ENCODE measurements at regions not wholly inside any gene's neighbourhood (a gene's known extent, or its start where the extent isn't known, plus 50 kb on each side); places are given as distances from the start of the nearest gene placed in this dataset.

DNA sequence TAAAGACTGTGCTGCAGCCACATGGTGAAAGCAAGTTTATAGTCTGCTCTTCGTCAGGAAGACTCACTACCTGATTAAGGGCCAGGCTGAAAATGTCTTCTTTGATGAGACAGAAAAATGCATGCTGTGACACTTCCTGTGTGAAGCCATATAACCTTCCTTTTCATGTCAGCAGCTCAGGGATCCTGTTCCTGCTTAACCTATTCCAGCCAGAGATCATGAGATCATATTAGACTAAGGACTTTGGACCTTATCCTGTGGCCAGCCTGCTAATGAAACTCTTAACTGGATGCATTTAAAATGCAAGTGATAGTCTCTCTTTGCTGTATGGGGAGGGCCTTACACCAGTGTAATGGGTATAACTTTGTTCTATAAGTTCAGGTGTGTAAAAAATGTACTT lies 165.2 kb downstream of the PTEN start:
- peaks cover 4% of the 10 kb centered on the region; the same call in 1 of the 2 replicates for H3K4me1 ChIP-seq (ENCODE audit: control insufficient read depth, insufficient read depth, low read length)
- H3K4me3 ChIP-seq (ENCODE audit: low read depth, low read length): no peak overlapping the region
- H3K36me3 ChIP-seq (ENCODE audit: control insufficient read depth in 2 of 2, insufficient read depth in 1 of 2, low read length in 2 of 2): no peaks in the 10 kb centered on the region
- no peaks in the 10 kb centered on the region for H3K9me3 ChIP-seq (ENCODE audit: control insufficient read depth, insufficient read depth, low read depth, low read length)
- TF ChIP-seq ZFP3 (tag by site-specific recombination; IDR thresholded peaks at IDR 0.05; ENCODE audit: low read depth) (no peak), HOXC10 (CRISPR knock-in tag; IDR thresholded peaks at IDR 0.05) (no peak), BCL11A (tag by site-specific recombination; IDR thresholded peaks at IDR 0.05; ENCODE audit: low read depth) (no peak), ZNF37A (tag by site-specific recombination; IDR thresholded peaks at IDR 0.05) (no peak)
- no peak overlapping the region for H3K27ac ChIP-seq (ENCODE audit: extremely low read depth, low read depth, low read length)
- ChIA-PET POLR2A (no interaction called here), CTCF (interaction anchor here (0.7 kb wide), 1 partner anchor 305 kb away, joined by 3 read pairs; no protein-coding TSS in a partner anchor)

DNA sequence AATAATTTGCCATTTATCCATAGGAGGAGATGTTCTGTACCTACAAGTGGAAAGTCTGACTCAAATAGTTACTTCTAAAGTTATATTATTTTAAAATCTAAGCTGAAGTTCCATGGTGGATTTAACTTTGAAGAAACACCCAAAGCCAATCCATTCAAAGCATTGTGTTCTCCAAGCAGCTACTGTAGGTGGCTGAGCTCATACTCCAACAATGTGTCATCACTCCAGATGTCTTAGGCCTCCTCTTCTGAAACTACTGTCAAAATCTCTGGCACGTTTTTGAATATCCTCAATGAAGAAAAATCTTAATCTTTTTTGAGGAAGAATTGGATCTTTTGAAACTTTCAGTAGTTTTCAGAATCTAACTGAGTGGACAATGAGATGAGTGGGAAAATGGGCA lies 169.1 kb downstream of the PTEN start:
- ChIA-PET POLR2A (no interaction called here), CTCF (interaction anchor here (1.0 kb wide), 1 partner anchor 182 kb away, joined by 3 read pairs; no protein-coding TSS in a partner anchor)
- peaks cover 3% of the 10 kb centered on the region for H3K4me1 ChIP-seq (ENCODE audit: control insufficient read depth, insufficient read depth, low read length)
- no peaks in the 10 kb centered on the region for H3K36me3 ChIP-seq (ENCODE audit: control insufficient read depth in 2 of 2, insufficient read depth in 1 of 2, low read length in 2 of 2)
- no peak overlapping the region for H3K4me3 ChIP-seq (ENCODE audit: low read depth, low read length)
- no peak overlapping the region for H3K27ac ChIP-seq (ENCODE audit: extremely low read depth, low read depth, low read length)
- H3K9me3 ChIP-seq (ENCODE audit: control insufficient read depth, insufficient read depth, low read depth, low read length): no peaks in the 10 kb centered on the region
- TF ChIP-seq, protein P1, sequence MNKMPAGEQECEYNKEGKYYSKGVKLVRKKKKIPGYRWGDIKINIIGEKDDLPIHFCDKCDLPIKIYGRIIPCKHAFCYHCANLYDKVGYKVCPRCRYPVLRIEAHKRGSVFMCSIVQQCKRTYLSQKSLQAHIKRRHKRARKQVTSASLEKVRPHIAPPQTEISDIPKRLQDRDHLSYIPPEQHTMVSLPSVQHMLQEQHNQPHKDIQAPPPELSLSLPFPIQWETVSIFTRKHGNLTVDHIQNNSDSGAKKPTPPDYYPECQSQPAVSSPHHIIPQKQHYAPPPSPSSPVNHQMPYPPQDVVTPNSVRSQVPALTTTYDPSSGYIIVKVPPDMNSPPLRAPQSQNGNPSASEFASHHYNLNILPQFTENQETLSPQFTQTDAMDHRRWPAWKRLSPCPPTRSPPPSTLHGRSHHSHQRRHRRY (tag by site-specific recombination; IDR thresholded peaks at IDR 0.05): no peak
- TF ChIP-seq ZNF658 (tag by site-specific recombination; IDR thresholded peaks at IDR 0.05): no peak
- no peak for TF ChIP-seq SP2 (tag by site-specific recombination; IDR thresholded peaks at IDR 0.05)
- no peak for TF ChIP-seq KLF8 (tag by site-specific recombination; IDR thresholded peaks at IDR 0.05)
- no peak for TF ChIP-seq ZNF2 (tag by site-specific recombination; IDR thresholded peaks at IDR 0.05)
- TF ChIP-seq, protein P2, sequence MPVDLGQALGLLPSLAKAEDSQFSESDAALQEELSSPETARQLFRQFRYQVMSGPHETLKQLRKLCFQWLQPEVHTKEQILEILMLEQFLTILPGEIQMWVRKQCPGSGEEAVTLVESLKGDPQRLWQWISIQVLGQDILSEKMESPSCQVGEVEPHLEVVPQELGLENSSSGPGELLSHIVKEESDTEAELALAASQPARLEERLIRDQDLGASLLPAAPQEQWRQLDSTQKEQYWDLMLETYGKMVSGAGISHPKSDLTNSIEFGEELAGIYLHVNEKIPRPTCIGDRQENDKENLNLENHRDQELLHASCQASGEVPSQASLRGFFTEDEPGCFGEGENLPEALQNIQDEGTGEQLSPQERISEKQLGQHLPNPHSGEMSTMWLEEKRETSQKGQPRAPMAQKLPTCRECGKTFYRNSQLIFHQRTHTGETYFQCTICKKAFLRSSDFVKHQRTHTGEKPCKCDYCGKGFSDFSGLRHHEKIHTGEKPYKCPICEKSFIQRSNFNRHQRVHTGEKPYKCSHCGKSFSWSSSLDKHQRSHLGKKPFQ (tag by site-specific recombination; IDR thresholded peaks at IDR 0.05): no peak
- TF ChIP-seq ZNF530 (tag by site-specific recombination; IDR thresholded peaks at IDR 0.05; ENCODE audit: low read depth): no peak
- TF ChIP-seq, protein P3, sequence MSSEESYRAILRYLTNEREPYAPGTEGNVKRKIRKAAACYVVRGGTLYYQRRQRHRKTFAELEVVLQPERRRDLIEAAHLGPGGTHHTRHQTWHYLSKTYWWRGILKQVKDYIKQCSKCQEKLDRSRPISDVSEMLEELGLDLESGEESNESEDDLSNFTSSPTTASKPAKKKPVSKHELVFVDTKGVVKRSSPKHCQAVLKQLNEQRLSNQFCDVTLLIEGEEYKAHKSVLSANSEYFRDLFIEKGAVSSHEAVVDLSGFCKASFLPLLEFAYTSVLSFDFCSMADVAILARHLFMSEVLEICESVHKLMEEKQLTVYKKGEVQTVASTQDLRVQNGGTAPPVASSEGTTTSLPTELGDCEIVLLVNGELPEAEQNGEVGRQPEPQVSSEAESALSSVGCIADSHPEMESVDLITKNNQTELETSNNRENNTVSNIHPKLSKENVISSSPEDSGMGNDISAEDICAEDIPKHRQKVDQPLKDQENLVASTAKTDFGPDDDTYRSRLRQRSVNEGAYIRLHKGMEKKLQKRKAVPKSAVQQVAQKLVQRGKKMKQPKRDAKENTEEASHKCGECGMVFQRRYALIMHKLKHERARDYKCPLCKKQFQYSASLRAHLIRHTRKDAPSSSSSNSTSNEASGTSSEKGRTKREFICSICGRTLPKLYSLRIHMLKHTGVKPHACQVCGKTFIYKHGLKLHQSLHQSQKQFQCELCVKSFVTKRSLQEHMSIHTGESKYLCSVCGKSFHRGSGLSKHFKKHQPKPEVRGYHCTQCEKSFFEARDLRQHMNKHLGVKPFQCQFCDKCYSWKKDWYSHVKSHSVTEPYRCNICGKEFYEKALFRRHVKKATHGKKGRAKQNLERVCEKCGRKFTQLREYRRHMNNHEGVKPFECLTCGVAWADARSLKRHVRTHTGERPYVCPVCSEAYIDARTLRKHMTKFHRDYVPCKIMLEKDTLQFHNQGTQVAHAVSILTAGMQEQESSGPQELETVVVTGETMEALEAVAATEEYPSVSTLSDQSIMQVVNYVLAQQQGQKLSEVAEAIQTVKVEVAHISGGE (tag by site-specific recombination; conservative IDR thresholded peaks at IDR 0.05; ENCODE audit: low read depth): no peak
- no peak for TF ChIP-seq HOXC10 (CRISPR knock-in tag; IDR thresholded peaks at IDR 0.05)
- no peak for TF ChIP-seq ZNF292 (tag by site-specific recombination; IDR thresholded peaks at IDR 0.05; ENCODE audit: borderline replicate concordance, low read depth)
- TF ChIP-seq SALL2 (tag by site-specific recombination; IDR thresholded peaks at IDR 0.05; ENCODE audit: borderline replicate concordance): no peak
- TF ChIP-seq KLF9 (tag by site-specific recombination; IDR thresholded peaks at IDR 0.05; ENCODE audit: low read depth): no peak
- TF ChIP-seq ZNF138 (tag by site-specific recombination; IDR thresholded peaks at IDR 0.05; ENCODE audit: borderline replicate concordance): no peak
- TF ChIP-seq ZNF529 (tag by site-specific recombination; IDR thresholded peaks at IDR 0.05; ENCODE audit: insufficient replicate concordance): no peak
- TF ChIP-seq, protein P4, sequence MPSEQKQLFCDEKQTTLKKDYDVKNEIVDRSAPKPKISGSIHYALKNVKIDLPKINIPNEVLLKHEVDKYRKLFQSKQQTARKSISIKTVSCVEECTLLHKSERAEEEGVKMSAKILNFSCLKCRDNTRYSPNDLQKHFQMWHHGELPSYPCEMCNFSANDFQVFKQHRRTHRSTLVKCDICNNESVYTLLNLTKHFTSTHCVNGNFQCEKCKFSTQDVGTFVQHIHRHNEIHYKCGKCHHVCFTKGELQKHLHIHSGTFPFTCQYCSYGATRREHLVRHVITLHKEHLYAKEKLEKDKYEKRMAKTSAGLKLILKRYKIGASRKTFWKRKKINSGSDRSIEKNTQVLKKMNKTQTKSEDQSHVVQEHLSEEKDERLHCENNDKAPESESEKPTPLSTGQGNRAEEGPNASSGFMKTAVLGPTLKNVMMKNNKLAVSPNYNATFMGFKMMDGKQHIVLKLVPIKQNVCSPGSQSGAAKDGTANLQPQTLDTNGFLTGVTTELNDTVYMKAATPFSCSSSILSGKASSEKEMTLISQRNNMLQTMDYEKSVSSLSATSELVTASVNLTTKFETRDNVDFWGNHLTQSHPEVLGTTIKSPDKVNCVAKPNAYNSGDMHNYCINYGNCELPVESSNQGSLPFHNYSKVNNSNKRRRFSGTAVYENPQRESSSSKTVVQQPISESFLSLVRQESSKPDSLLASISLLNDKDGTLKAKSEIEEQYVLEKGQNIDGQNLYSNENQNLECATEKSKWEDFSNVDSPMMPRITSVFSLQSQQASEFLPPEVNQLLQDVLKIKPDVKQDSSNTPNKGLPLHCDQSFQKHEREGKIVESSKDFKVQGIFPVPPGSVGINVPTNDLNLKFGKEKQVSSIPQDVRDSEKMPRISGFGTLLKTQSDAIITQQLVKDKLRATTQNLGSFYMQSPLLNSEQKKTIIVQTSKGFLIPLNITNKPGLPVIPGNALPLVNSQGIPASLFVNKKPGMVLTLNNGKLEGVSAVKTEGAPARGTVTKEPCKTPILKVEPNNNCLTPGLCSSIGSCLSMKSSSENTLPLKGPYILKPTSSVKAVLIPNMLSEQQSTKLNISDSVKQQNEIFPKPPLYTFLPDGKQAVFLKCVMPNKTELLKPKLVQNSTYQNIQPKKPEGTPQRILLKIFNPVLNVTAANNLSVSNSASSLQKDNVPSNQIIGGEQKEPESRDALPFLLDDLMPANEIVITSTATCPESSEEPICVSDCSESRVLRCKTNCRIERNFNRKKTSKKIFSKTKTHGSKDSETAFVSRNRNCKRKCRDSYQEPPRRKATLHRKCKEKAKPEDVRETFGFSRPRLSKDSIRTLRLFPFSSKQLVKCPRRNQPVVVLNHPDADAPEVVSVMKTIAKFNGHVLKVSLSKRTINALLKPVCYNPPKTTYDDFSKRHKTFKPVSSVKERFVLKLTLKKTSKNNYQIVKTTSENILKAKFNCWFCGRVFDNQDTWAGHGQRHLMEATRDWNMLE (tag by site-specific recombination; conservative IDR thresholded peaks at IDR 0.05; ENCODE audit: low read depth): peak; percentile 50
- TF ChIP-seq ZNF335 (tag by site-specific recombination; conservative IDR thresholded peaks at IDR 0.05): peak; percentile 37; the same call in 1 of the 2 replicates
- no peak for TF ChIP-seq ZNF473 (tag by site-specific recombination; IDR thresholded peaks at IDR 0.05)
- no peak for TF ChIP-seq ZNF776 (tag by site-specific recombination; IDR thresholded peaks at IDR 0.05; ENCODE audit: borderline replicate concordance)
- TF ChIP-seq, protein P5, sequence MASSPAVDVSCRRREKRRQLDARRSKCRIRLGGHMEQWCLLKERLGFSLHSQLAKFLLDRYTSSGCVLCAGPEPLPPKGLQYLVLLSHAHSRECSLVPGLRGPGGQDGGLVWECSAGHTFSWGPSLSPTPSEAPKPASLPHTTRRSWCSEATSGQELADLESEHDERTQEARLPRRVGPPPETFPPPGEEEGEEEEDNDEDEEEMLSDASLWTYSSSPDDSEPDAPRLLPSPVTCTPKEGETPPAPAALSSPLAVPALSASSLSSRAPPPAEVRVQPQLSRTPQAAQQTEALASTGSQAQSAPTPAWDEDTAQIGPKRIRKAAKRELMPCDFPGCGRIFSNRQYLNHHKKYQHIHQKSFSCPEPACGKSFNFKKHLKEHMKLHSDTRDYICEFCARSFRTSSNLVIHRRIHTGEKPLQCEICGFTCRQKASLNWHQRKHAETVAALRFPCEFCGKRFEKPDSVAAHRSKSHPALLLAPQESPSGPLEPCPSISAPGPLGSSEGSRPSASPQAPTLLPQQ (tag by site-specific recombination; IDR thresholded peaks at IDR 0.05): no peak
- no peak for TF ChIP-seq ZNF341 (tag by site-specific recombination; IDR thresholded peaks at IDR 0.05; ENCODE audit: low read depth)
